GM23338 (cell line): ENCODE measurements at regions not wholly inside any gene's neighbourhood (a gene's known extent, or its start where the extent isn't known, plus 50 kb on each side); places are given as distances from the start of the nearest gene placed in this dataset.

Source experiments
- ATAC-seq: fragments of 200-7000 bp; cut with Tn5 transposase; 3 replicates; pipeline ENCODE4 v1.9.1; 2020
- DNase-seq: peaks from one replicate; pipeline ENCODE4 v3.0.0-alpha.2; 2015; ENCODE audit warnings: low spot score
- H2AFZ ChIP-seq: fragments of 200-600 bp; sonication (generic); 2 replicates; pipeline ENCODE4 v1.8.0; 2016; ENCODE audit warnings: antibody characterized with exemption, mild to moderate bottlenecking, moderate library complexity
- H3F3A ChIP-seq: fragments of 200-600 bp; sonication (generic); replicated peaks from 2 replicates; pipeline ENCODE4 v1.8.0; 2017; ENCODE audit warnings: antibody characterized with exemption, mixed run types, low read depth
- H3K27ac ChIP-seq: fragments of 200-600 bp; sonication (generic); 2 replicates; pipeline ENCODE4 v1.6.1; 2016; ENCODE audit warnings: low read depth
- H3K27me3 ChIP-seq: fragments of 200-600 bp; sonication (generic); 2 replicates; pipeline ENCODE4 v1.8.0; 2016; ENCODE audit warnings: mild to moderate bottlenecking, mixed run types, moderate library complexity; ENCODE audit not compliant: insufficient read depth
- H3K36me3 ChIP-seq: fragments of 200-600 bp; sonication (generic); 2 replicates; pipeline ENCODE4 v1.8.0; 2016; ENCODE audit warnings: mild to moderate bottlenecking; ENCODE audit not compliant: insufficient read depth
- H3K4me1 ChIP-seq: fragments of 200-600 bp; sonication (generic); 2 replicates; pipeline ENCODE4 v1.8.0; 2016; ENCODE audit warnings: mild to moderate bottlenecking, moderate library complexity; ENCODE audit not compliant: insufficient read depth
- H3K4me2 ChIP-seq: fragments of 200-600 bp; sonication (generic); 2 replicates; pipeline ENCODE4 v1.7.1; 2017; ENCODE audit warnings: mixed run types
- H3K4me3 ChIP-seq: fragments of 200-600 bp; sonication (generic); 2 replicates; pipeline ENCODE4 v1.6.1; 2016; ENCODE audit warnings: mixed run types
- H3K79me2 ChIP-seq: fragments of 200-600 bp; sonication (generic); replicated peaks from 2 replicates; pipeline ENCODE4 v1.8.0; 2017; ENCODE audit warnings: mild to moderate bottlenecking; ENCODE audit not compliant: insufficient read depth
- H3K9me2 ChIP-seq: fragments of 200-600 bp; sonication (generic); 2 replicates; pipeline ENCODE4 v1.8.0; 2017; ENCODE audit not compliant: insufficient read depth
- H4K20me1 ChIP-seq: fragments of 200-600 bp; sonication (generic); replicated peaks from 2 replicates; pipeline ENCODE4 v1.8.0; 2017; ENCODE audit warnings: mild to moderate bottlenecking; ENCODE audit not compliant: insufficient read depth
- H3K27ac Mint-ChIP-seq: 2 replicates; pipeline ENCODE4 v1.8.0; 2020; ENCODE audit warnings: inconsistent platforms, mild to moderate bottlenecking, moderate library complexity, mixed read lengths
- H3K27me3 Mint-ChIP-seq: 3 replicates; pipeline ENCODE4 v1.8.0; 2022; ENCODE audit warnings: low read depth, mild to moderate bottlenecking, moderate library complexity, mixed read lengths, inconsistent platforms; ENCODE audit not compliant: insufficient read depth, poor library complexity
- H3K36me3 Mint-ChIP-seq: 3 replicates; pipeline ENCODE4 v1.8.0; 2021; ENCODE audit warnings: low read depth, mild to moderate bottlenecking, inconsistent platforms, moderate library complexity, mixed read lengths
- H3K4me1 Mint-ChIP-seq: 3 replicates; pipeline ENCODE4 v1.8.0; 2020; ENCODE audit warnings: mild to moderate bottlenecking, inconsistent platforms, mixed read lengths
- H3K4me3 Mint-ChIP-seq: 3 replicates; pipeline ENCODE4 v1.8.0; 2021; ENCODE audit warnings: moderate library complexity, mild to moderate bottlenecking, inconsistent platforms, mixed read lengths
- H3K9me3 Mint-ChIP-seq: 3 replicates; pipeline ENCODE4 v1.8.0; 2020; ENCODE audit warnings: moderate library complexity, mild to moderate bottlenecking, inconsistent platforms, mixed read lengths
- CREB1 ChIP-seq: fragments of 250-450 bp; sonication (Bioruptor Pico); IDR thresholded peaks from 2 replicates; pipeline ENCODE4 v1.5.0; 2020; ENCODE audit warnings: low read depth, mild to moderate bottlenecking, moderate library complexity
- CTCF ChIP-seq, 2 experiments: fragments of 200-600 bp in 1 of 2; sonication (generic) in 1 of 2; conservative IDR thresholded peaks; 2 replicates each; pipeline versions ENCODE4 v1.5.1 to v1.6.1; 2016 to 2017; ENCODE audit warnings: antibody characterized with exemption in 2 of 2, low read depth in 2 of 2, mild to moderate bottlenecking in 2 of 2, moderate library complexity in 1 of 2
- ETS1 ChIP-seq: IDR thresholded peaks from 2 replicates; pipeline ENCODE4 v1.6.1; 2016; ENCODE audit warnings: antibody characterized with exemption
- EZH2 ChIP-seq: fragments of 200-600 bp; sonication (generic); IDR thresholded peaks from one replicate; pipeline ENCODE4 v1.8.0; 2017; ENCODE audit warnings: antibody characterized with exemption, mild to moderate bottlenecking, low read depth; ENCODE audit not compliant: unreplicated experiment
- JUNB ChIP-seq: IDR thresholded peaks from one replicate; pipeline ENCODE4 v1.6.1; 2016; ENCODE audit warnings: antibody characterized with exemption; ENCODE audit not compliant: unreplicated experiment
- NANOG ChIP-seq: IDR thresholded peaks from 2 replicates; pipeline ENCODE4 v1.6.1; 2016; ENCODE audit warnings: antibody characterized with exemption, borderline replicate concordance
- POLR2AphosphoS5 ChIP-seq: IDR thresholded peaks from 2 replicates; pipeline ENCODE4 v1.6.1; 2016; ENCODE audit warnings: antibody characterized with exemption, low read depth
- REST ChIP-seq: IDR thresholded peaks from one replicate; pipeline ENCODE4 v1.6.1; 2018; ENCODE audit warnings: antibody characterized with exemption; ENCODE audit not compliant: unreplicated experiment
- STAT1 ChIP-seq: IDR thresholded peaks from one replicate; pipeline ENCODE4 v1.6.1; 2016; ENCODE audit warnings: antibody characterized with exemption; ENCODE audit not compliant: unreplicated experiment

GRCh38 chr10:125553091-125553490, 129.9 kb downstream of the TEX36 start:
- Mint-ChIP-seq H3K27ac (no peak overlapping the region), H3K4me1 (peaks cover 9% of the 10 kb centered on the region; the same call in 2 of the 3 replicates), H3K9me3 (peaks cover 3% of the 10 kb centered on the region; the same call in 2 of the 3 replicates), H3K27me3 (peaks cover 4% of the 10 kb centered on the region), H3K4me3 (no peak overlapping the region), H3K36me3 (no peaks in the 10 kb centered on the region)
- no peaks in the 10 kb centered on the region for H3F3A ChIP-seq
- DNase-seq, result no peak
- no peaks in the 10 kb centered on the region for H3K79me2 ChIP-seq
- TF ChIP-seq CREB1 (CRISPR knock-in tag), result no peak
- no peak for TF ChIP-seq REST
- no peak for TF ChIP-seq CTCF (conservative IDR thresholded peaks at IDR 0.05; ENCODE audit: low read depth in 2 of 2)
- H3K9me2 ChIP-seq, result no peaks in the 10 kb centered on the region
- no peaks in the 10 kb centered on the region for H4K20me1 ChIP-seq
- H3K27ac ChIP-seq, result no peak overlapping the region
- H3K4me1 ChIP-seq, result no peaks in the 10 kb centered on the region
- ATAC-seq, result no peak
- no peak overlapping the region for H2AFZ ChIP-seq
- H3K4me2 ChIP-seq, result no peak overlapping the region
- H3K36me3 ChIP-seq, result no peaks in the 10 kb centered on the region
- no peaks in the 10 kb centered on the region for H3K27me3 ChIP-seq
- no peak overlapping the region for H3K4me3 ChIP-seq

- peaks cover 3% of the 10 kb centered on the region; the same call in 2 of the 3 replicates for H3K9me3 Mint-ChIP-seq
- no peak overlapping the region for H3K4me3 Mint-ChIP-seq
- H3F3A ChIP-seq, result no peaks in the 10 kb centered on the region
- H3K4me2 ChIP-seq, result no peak overlapping the region
- peaks cover 15% of the 10 kb centered on the region for H3K4me1 Mint-ChIP-seq
- H3K4me3 ChIP-seq, result no peak overlapping the region
- no peaks in the 10 kb centered on the region for H3K27me3 ChIP-seq
- H3K36me3 Mint-ChIP-seq, result no peaks in the 10 kb centered on the region
- ATAC-seq (no peak), DNase-seq (no peak)
- no peak overlapping the region for H3K27ac ChIP-seq
- H3K36me3 ChIP-seq, result no peaks in the 10 kb centered on the region
- H3K9me2 ChIP-seq, result no peaks in the 10 kb centered on the region
- H3K79me2 ChIP-seq, result no peaks in the 10 kb centered on the region
- H3K27ac Mint-ChIP-seq, result no peak overlapping the region
- H4K20me1 ChIP-seq, result no peaks in the 10 kb centered on the region
- H2AFZ ChIP-seq, result no peak overlapping the region
- peaks cover 2% of the 10 kb centered on the region for H3K27me3 Mint-ChIP-seq
- H3K4me1 ChIP-seq, result 0 out of 2 replicates have a peak, but pooled peaks cover under 1% of the 10 kb centered on the region
- TF ChIP-seq JUNB (no peak), EZH2 (no peak), STAT1 (no peak), CTCF (conservative IDR thresholded peaks at IDR 0.05; ENCODE audit: low read depth in 2 of 2) (no peak), ETS1 (no peak), POLR2AphosphoS5 (no peak), NANOG (no peak)
These were observed 131.7 kb downstream of the TEX36 start for GRCh38 chr10:125551247-125551646.
